GM21723 (cell line): ENCODE measurements at regions not wholly inside any gene's neighbourhood (a gene's known extent, or its start where the extent isn't known, plus 50 kb on each side); places are given as distances from the start of the nearest gene placed in this dataset.
"Not testable (repeated sequence)": the region's sequence is repeated elsewhere in the genome, so short reads cannot be mapped to it uniquely, and the experiment has no call there.

ENCODE experiments used
- ATAC-seq: cut with Tn5 transposase; IDR thresholded peaks from one replicate; pipeline ENCODE4 v1.9.1; 2021; ENCODE audit warnings: mild to moderate bottlenecking, moderate library complexity; ENCODE audit not compliant: unreplicated experiment

- ATAC-seq, result no peak
Measured at GRCh38 chr9:129416821-129417539, 203.9 kb downstream of the C9orf50 start.

GRCh38 chr9:129415942-129416651, 204.8 kb downstream of the C9orf50 start:
- ATAC-seq, result no peak

DNA sequence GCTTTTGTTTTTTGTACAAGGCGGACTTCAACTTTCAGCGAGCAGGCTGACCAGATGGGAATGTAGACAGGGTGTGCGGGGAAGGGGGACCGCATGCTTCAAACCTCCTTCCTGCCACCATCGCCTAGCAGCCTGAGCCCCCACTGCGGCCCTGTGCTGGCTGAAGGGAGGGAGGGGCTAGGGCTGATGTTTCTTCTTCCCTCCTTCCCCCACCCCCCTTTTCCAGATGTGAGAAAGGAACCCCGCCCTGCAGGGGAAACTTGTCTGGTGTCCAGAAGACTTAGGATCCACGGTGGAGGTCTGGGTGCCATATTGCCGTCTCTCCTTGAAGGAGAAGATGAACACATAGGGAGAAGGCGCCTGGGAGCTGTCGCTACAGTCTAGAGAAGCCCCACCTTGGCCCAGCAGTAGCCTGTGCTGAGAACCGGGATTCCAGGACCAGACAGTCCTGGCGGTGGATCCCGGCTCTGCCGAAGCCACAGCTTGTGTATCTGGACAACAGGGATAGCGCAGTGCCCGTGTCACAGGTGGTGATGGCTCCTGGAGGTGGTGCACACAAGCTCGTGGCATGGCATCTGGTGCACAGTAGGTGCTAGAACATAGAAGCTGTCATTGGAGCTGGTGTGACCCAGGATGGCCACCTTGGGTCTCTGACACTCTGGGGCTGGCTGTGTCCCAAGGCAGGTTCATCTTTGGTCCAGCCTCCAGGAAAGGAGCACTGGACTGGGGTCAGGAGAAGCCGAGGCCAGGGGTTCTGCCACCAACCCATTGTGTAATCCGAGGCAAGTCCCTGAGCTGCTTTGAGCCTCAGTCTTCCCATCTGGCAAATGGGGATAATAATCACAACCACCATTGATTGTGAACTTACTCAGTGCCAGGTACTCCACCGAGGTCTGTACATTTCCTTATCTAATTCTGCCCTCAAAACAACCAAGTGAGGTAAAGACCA, 205.6 kb downstream of the C9orf50 start:
- ATAC-seq, result no peak

DNA sequence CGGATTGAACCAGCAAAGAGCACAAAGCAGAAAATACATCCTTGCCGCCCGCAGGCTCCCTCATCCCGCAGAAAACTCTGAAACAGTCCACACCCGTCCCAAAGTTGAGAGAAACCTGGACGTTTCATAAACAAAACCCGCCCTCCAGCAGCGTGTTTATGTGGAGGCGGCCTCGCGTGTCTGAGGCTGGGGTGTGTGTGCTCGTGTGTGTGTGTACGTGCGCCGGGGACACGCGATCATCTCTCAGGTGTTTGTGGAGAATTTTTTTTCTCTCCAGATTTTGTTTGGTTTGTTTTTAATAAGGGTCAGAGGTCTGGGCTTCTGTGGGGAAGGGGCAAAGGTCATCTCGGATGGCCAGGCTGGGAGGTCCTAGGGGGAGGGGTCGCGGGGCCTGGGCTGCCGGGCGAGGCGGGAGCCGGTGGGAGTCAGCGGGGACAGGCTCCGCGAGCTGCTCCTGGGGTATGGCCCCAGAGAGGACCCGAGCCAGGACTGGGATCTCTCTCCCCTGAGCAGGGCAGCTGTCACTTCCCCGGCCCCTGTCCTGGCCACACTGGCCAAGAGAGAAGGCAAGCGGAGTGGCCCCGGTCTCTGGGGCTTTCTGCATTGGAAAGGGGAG, 206.4 kb downstream of the C9orf50 start:
- no peak for ATAC-seq

- peak; percentile 77 for ATAC-seq
Measured at GRCh38 chr9:129413537-129414376, 207.1 kb downstream of the C9orf50 start.

GRCh38 chr9:129412814-129413536, 207.9 kb downstream of the C9orf50 start:
- ATAC-seq, result peak; percentile 28

DNA sequence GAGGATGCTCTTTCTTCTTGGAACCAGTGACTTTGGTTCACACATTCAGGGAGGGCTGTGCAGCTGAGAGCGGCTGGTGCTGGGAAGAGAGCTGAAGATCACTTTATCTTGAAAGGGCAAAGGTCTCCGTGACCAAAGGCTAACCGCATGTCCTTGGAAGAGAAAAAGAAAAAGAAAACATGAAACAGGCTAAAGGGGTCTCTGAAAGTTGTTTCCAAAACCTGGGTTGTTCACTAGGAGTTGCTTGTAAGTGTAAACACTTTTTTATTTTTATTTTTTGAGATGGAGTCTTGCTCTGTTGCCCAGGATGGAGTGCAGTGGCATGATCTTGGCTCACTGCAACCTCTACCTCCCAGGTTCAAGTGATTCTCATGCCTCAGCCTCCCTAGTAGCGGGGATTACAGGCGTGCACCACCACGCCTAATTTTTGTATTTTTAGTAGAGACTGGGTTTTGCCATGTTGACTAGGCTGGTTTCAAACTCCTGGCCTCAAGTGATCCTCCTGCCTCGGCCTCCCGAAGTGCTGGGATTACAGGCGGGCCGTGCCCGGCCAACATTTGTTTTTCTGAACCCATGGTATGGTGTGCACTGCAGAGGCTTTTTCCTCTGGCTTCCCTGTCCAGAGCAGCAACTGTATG, 208.6 kb downstream of the C9orf50 start:
- ATAC-seq, result not testable (repeated sequence)

GRCh38 chr9:129411501-129412175, 209.3 kb downstream of the C9orf50 start:
- no peak for ATAC-seq

DNA sequence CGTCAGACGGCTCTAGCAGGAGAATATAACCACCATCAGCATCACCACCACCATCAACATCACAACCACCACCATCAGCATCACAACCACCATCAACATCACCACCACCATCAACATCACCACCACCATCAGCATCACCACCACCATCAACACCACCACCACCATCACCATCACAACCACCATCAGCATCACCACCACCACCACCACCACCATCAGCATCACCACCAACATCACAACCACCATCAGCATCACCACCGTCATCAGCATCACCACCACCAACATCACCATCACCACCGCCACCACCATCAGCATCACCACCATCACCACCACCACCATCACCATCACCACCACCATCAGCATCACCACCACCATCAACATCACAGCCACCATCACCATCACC, 210.7 kb downstream of the C9orf50 start:
- no peak for ATAC-seq

DNA sequence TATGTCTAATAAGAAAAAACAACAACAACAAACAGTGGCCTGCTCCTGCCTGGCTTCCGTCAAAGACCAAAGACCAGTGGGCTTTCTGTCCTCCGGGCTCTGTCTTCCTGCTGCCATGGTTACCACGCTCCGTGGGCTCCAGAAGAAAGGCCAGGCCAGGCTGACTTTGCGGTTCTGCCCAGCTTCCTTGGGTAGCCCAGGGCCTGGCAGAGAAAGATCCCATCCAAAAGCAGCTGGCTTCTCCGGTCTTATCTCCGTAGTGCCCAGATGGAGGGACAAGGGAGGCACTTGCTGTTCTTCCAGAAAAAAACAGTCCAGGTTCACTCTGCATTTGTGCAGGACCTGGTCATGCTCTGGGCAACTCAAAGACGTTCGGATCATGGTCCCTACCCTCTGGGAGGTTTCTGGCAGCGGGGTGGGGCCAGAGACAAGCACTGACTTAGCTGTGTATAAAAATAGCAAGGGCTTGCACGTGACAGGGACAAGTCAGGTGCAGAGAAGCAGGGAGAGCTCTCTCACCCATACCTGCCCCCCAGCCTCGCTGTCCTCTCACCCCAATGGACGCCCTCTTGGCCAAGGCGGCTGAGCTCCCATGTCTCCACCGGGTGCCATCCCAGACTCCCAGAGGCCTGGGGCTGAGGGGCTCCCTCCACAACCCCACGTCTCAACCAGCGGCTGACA, 212.2 kb downstream of the C9orf50 start:
- ATAC-seq, result no peak

DNA sequence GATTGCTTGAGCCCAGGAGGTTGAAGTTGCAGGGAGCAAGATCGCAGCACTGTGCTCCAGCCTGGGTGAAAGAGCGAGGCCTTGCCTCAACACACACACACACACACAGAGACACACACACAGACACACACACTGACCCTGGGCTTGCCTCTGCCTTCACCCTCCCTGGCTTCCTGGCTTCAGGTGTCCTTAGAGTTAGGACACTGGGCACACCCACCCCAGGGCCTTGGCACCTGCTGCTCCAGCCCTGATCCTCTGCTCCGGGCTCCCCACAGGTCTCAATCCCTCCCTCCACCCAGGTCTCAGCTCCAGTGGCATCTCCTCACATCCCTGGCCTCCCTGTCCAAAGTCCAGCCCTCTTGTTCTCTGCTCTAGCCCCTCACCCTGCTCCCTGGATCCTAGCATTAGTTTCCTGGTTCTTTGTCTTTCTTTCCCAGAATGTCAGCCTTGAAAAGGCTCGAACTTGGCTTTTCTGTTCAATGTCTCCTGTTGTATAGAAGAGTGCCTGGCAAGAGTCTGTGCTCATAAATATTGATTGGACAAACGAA, 212.9 kb downstream of the C9orf50 start:
- no peak for ATAC-seq

GRCh38 chr9:129406278-129407225, 214.3 kb downstream of the C9orf50 start:
- ATAC-seq, result no peak

DNA sequence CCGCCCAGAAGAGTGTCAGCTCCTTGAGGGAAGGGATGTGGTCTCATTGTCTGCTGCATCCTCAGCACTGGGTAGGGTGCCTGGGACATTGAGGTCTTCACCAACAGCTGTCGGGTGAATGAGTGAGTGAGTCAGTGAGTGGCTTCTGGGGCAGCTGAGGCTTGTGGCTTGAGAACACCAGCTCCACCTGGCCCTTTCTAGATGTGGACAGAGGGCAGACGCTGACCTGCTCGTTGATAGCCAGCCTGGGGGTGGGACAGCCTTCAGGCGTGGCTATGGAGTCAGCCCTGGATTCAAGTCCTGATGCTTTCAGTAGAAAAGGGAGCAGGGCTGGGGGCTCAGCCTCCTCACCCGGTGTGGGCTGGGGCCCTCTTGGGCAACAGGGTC, 215.1 kb downstream of the C9orf50 start:
- no peak for ATAC-seq

GRCh38 chr9:129405089-129405826, 215.6 kb downstream of the C9orf50 start:
- no peak for ATAC-seq

DNA sequence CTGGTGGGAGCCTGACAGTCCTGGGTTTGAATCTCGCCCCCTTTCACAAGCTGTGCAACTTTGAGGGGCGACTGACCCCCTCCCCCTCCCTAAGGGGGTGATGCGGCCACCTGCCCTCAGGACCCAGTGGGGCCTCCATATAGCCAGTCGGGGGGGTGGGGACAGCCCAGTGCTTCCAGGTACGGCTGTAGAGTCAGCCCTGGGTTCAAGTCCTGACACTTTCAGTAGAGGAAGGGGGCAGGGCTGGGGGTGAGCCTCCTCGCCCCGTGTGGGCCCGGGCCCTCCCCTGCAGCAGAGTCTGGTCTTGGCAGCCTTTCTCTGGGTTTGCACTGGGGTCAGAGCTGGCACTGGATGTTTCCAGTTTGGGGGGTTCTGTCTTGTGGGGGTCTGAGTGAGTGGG, 216.3 kb downstream of the C9orf50 start:
- no peak for ATAC-seq
